SH-SY5Y (cell line): ENCODE measurements at regions not wholly inside any gene's neighbourhood (a gene's known extent, or its start where the extent isn't known, plus 50 kb on each side); places are given as distances from the start of the nearest gene placed in this dataset.

Experiments used
- GATA2 ChIP-seq: IDR thresholded peaks from 2 replicates; pipeline ENCODE4 v1.6.1; 2011; ENCODE audit warnings: mild to moderate bottlenecking, low read depth, low read length
- GATA3 ChIP-seq: IDR thresholded peaks from 2 replicates; pipeline ENCODE4 v1.6.1; 2011; ENCODE audit warnings: low read depth, mild to moderate bottlenecking, low read length, moderate library complexity

DNA sequence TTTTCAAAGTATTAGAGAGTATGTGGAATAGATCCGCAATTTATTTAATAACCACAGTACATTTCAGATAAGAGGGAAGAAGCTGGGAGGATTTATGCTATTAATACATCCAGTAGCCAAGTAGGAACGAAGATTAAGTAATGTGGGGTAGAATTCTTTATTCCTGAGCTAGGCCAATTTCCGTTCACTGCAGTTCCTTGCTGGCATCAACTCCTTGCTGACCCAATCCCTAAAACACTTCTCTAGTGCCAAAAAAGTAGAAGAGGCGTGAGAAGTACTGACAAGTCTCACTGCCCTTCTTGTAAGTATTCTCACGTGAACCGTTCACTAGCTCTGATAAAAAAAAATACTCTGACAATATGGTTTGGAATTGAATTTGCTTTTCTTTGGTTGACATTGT lies 211.4 kb downstream of the EPHA4 start:
- TF ChIP-seq GATA2 = no peak
- no peak for TF ChIP-seq GATA3
